ENCODE measurements at regions not wholly inside any gene's neighbourhood (a gene's known extent, or its start where the extent isn't known, plus 50 kb on each side); places are given as distances from the start of the nearest gene placed in this dataset.

DNA sequence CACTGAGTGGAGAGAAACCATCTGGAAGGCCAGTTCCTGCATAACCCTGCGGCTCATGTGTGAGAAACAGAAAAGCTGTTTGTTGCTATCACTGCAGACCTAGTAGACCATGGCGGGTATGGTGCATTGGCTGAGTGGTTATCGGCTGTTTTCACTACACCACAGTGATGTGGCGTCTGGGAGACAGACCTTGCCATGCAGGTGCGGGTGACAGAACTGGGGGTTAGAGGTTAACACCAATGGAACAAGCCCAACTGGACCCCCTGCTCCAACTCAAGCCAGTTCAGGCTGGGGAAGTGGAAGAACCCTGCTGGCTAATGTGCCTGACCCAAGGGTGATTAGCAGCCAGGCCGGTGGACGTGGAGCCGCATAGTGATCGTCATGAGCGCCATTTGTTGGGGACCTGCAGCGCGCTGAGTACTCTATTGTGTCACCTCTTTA lies 91.9 kb downstream of the IRF8 start:
- peak overlapping the region; percentile 99 for H3K27ac Mint-ChIP-seq
- H3K27me3 Mint-ChIP-seq: peaks cover 2% of the 10 kb centered on the region
- DNase-seq (no peak), ATAC-seq (no peak)
- POLR2A ChIA-PET: no interaction called here
- H3K4me3 Mint-ChIP-seq: no peak overlapping the region
- intact Hi-C loops (cut with DNase I, micrococcal nuclease): loop anchor here (1.0 to 10.0 kb wide), 6 partner anchors 8 to 966 kb away; partner anchors contain the start of gene KIAA0513 (in 1 of the 2)
- CTCF ChIA-PET: interaction anchor here (0.6 to 9.9 kb wide), 11 partner anchors 9 to 178 kb away, joined by 3 to 120 read pairs (median 4); no protein-coding TSS in a partner anchor
- H3K4me1 Mint-ChIP-seq: peaks cover 79% of the 10 kb centered on the region
- no peaks in the 10 kb centered on the region for H3K36me3 Mint-ChIP-seq (ENCODE audit: low read depth)
- H3K9me3 Mint-ChIP-seq (ENCODE audit: low read depth): no peaks in the 10 kb centered on the region

GRCh38 chr16:85991425-85991824 lies 92.5 kb downstream of the IRF8 start:
- H3K4me1 Mint-ChIP-seq: peaks cover 79% of the 10 kb centered on the region
- ATAC-seq: no peak
- ChIA-PET CTCF (interaction anchor here (0.6 to 9.9 kb wide), 9 partner anchors 8 to 179 kb away, joined by 3 to 120 read pairs (median 4); no protein-coding TSS in a partner anchor), POLR2A (no interaction called here)
- DNase-seq: no peak
- intact Hi-C loops (cut with DNase I, micrococcal nuclease): loop anchor here (2.0 to 10.0 kb wide), 3 partner anchors 45 to 967 kb away; partner anchors contain the start of gene KIAA0513 (in 1 of the 2)
- no peak overlapping the region for H3K4me3 Mint-ChIP-seq
- no peaks in the 10 kb centered on the region for H3K36me3 Mint-ChIP-seq (ENCODE audit: low read depth)
- peaks cover 2% of the 10 kb centered on the region for H3K27me3 Mint-ChIP-seq
- H3K27ac Mint-ChIP-seq: peak overlapping the region; percentile 99
- no peaks in the 10 kb centered on the region for H3K9me3 Mint-ChIP-seq (ENCODE audit: low read depth)

DNA sequence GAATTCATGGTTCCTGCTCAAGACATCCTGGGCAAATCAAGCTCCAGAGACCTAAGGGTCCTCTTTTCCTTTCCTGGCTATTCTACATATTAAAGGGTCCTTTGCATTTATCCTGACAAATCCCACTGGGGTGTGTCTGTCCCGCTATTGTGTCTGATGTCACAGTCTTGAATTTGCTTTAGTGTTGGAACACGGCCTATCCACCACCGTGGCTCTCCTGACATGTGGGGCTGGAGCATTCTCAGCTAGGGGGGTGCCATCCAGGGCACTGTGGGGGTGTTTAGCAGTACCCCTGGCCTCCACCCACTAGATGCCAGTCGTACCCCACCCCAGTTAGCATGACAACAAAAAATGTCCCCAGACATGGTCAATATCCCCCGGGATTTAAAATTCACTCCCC lies 92.9 kb downstream of the IRF8 start:
- Mint-ChIP-seq H3K27me3 (peaks cover 2% of the 10 kb centered on the region), H3K27ac (peak overlapping the region; percentile 27), H3K9me3 (ENCODE audit: low read depth) (no peaks in the 10 kb centered on the region), H3K4me3 (no peak overlapping the region), H3K4me1 (peaks cover 79% of the 10 kb centered on the region), H3K36me3 (ENCODE audit: low read depth) (no peaks in the 10 kb centered on the region)
- DNase-seq (no peak), ATAC-seq (no peak)
- POLR2A ChIA-PET: interaction anchor here (0.6 kb wide), 1 partner anchor 22 kb away, joined by 3 read pairs; no protein-coding TSS in a partner anchor
- CTCF ChIA-PET: interaction anchor here (0.6 to 9.9 kb wide), 4 partner anchors 90 to 175 kb away, joined by 3 to 120 read pairs (median 4); no protein-coding TSS in a partner anchor
- intact Hi-C loops (cut with DNase I, micrococcal nuclease): loop anchor here (2.0 to 10.0 kb wide), 3 partner anchors 45 to 967 kb away; partner anchors contain the start of gene KIAA0513 (in 1 of the 2)

GRCh38 chr16:85992359-85992758 lies 93.4 kb downstream of the IRF8 start:
- intact Hi-C loops (cut with DNase I, micrococcal nuclease): loop anchor here in 1 of 2 experiments (10.0 kb wide), 2 partner anchors 438 to 968 kb away; partner anchors contain the start of gene KIAA0513
- H3K9me3 Mint-ChIP-seq (ENCODE audit: low read depth): no peaks in the 10 kb centered on the region
- ChIA-PET POLR2A (interaction anchor here (0.6 kb wide), 1 partner anchor 22 kb away, joined by 3 read pairs; no protein-coding TSS in a partner anchor), CTCF (interaction anchor here (9.9 kb wide), 1 partner anchor 171 kb away, joined by 120 read pairs; no protein-coding TSS in a partner anchor)
- peaks cover 2% of the 10 kb centered on the region for H3K27me3 Mint-ChIP-seq
- peak overlapping the region; percentile 29 for H3K27ac Mint-ChIP-seq
- ATAC-seq (no peak), DNase-seq (no peak)
- no peak overlapping the region for H3K4me3 Mint-ChIP-seq
- H3K36me3 Mint-ChIP-seq (ENCODE audit: low read depth): no peaks in the 10 kb centered on the region
- H3K4me1 Mint-ChIP-seq: peaks cover 78% of the 10 kb centered on the region

- DNase-seq (no peak), ATAC-seq (no peak)
- no peaks in the 10 kb centered on the region for H3K9me3 Mint-ChIP-seq (ENCODE audit: low read depth)
- peaks cover 2% of the 10 kb centered on the region for H3K27me3 Mint-ChIP-seq
- peak overlapping the region; percentile 19 for H3K27ac Mint-ChIP-seq
- POLR2A ChIA-PET: interaction anchor here (0.6 to 0.9 kb wide), 2 partner anchors 91 to 191 kb away, joined by 3 read pairs; no protein-coding TSS in a partner anchor
- H3K36me3 Mint-ChIP-seq (ENCODE audit: low read depth): no peaks in the 10 kb centered on the region
- intact Hi-C loops (cut with DNase I, micrococcal nuclease): loop anchor here in 1 of 2 experiments (10.0 kb wide), 2 partner anchors 438 to 968 kb away; partner anchors contain the start of gene KIAA0513
- no peak overlapping the region for H3K4me3 Mint-ChIP-seq
- peaks cover 76% of the 10 kb centered on the region for H3K4me1 Mint-ChIP-seq
- CTCF ChIA-PET: interaction anchor here (0.8 to 9.9 kb wide), 2 partner anchors 47 to 171 kb away, joined by 4 to 120 read pairs; no protein-coding TSS in a partner anchor
These were observed 93.8 kb downstream of the IRF8 start for GRCh38 chr16:85992779-85993178.

DNA sequence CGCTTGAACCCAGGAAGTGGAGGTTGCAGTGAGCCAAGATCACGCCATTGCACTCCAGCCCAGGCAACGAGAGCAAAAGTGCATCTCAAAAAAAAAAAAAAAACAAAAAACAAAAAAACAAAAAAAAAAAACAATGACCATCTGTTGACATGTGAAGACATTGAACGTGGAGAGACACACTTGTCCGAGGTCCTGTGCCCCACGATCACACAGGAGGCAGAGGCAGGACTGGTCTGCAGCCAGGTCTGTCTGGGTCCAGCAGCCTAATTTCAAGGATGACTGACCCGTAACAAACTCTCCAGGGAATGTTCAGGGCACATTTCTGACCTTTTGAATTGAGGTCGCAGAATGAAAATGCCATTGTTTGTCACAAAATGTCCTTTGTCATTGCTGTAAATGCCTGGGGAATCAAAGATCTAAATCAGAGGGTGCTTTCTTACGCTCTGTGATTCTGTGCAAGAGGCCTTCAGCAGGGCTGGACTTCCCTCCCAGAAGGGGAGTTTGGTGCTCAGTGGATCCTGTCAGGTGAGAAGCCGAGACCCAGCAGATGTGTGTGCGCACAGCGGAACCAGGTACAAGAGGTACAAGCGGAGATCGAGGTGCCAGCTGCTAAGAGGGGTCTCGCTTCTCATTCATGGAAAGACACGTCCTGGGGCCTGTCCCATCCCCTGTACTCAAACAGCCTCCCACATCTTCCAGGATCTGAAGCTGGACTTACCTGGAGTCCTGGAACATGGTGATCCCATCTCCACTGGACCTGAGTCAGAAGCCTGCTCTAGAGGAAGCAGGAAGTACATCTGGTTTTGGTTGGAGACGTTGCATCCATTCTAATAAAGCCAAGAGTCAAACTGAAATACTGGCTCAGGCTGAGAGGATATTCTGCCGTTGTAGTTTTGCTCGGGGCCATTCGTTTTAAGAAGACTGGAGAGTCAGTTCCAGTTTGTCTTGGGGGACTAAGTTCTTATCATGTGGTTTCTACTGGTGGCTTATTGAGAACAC lies 95.8 kb downstream of the IRF8 start:
- Mint-ChIP-seq H3K27ac (peak overlapping the region; percentile 82), H3K4me3 (no peak overlapping the region)
- no peak for DNase-seq

GRCh38 chr16:85995541-85996423 lies 96.8 kb downstream of the IRF8 start:
- peak overlapping the region; percentile 82 for H3K27ac Mint-ChIP-seq
- no peaks in the 10 kb centered on the region for H3K36me3 Mint-ChIP-seq (ENCODE audit: low read depth)
- ChIA-PET POLR2A (no interaction called here), CTCF (interaction anchor here (0.6 to 1.7 kb wide), 4 partner anchors 24 to 553 kb away, joined by 3 to 14 read pairs (median 3); no protein-coding TSS in a partner anchor)
- H3K4me3 Mint-ChIP-seq: no peak overlapping the region
- DNase-seq (peak; percentile 68), ATAC-seq (peak; percentile 33)
- H3K9me3 Mint-ChIP-seq (ENCODE audit: low read depth): no peaks in the 10 kb centered on the region
- H3K4me1 Mint-ChIP-seq: peaks cover 62% of the 10 kb centered on the region
- peaks cover 2% of the 10 kb centered on the region for H3K27me3 Mint-ChIP-seq
- intact Hi-C loops (cut with DNase I, micrococcal nuclease): loop anchor here in 1 of 2 experiments (10.0 kb wide), 2 partner anchors 441 to 971 kb away; partner anchors contain the start of gene KIAA0513

More for the DNA sequence above, 95.8 kb downstream of the IRF8 start:
- H3K36me3 Mint-ChIP-seq (ENCODE audit: low read depth): no peaks in the 10 kb centered on the region
- intact Hi-C loops (cut with DNase I, micrococcal nuclease): loop anchor here in 1 of 2 experiments (10.0 kb wide), 2 partner anchors 440 to 970 kb away; partner anchors contain the start of gene KIAA0513
- POLR2A ChIA-PET: no interaction called here
- H3K27me3 Mint-ChIP-seq: peaks cover 2% of the 10 kb centered on the region
- ATAC-seq: no peak
- no peaks in the 10 kb centered on the region for H3K9me3 Mint-ChIP-seq (ENCODE audit: low read depth)
- CTCF ChIA-PET: interaction anchor here (0.6 to 9.9 kb wide), 4 partner anchors 10 to 173 kb away, joined by 3 to 120 read pairs (median 8); no protein-coding TSS in a partner anchor
- peaks cover 72% of the 10 kb centered on the region for H3K4me1 Mint-ChIP-seq

- Mint-ChIP-seq H3K27ac (no peak overlapping the region), H3K4me3 (no peak overlapping the region), H3K9me3 (ENCODE audit: low read depth) (no peaks in the 10 kb centered on the region), H3K36me3 (ENCODE audit: low read depth) (no peaks in the 10 kb centered on the region), H3K27me3 (peaks cover 2% of the 10 kb centered on the region), H3K4me1 (peaks cover 53% of the 10 kb centered on the region)
- CTCF ChIA-PET: interaction anchor here (0.6 to 3.6 kb wide), 2 partner anchors 9 to 270 kb away, joined by 3 to 23 read pairs; no protein-coding TSS in a partner anchor
- ATAC-seq (no peak), DNase-seq (no peak)
- POLR2A ChIA-PET: no interaction called here
- intact Hi-C loops (cut with DNase I, micrococcal nuclease): loop anchor here in 1 of 2 experiments (10.0 kb wide), 2 partner anchors 442 to 972 kb away; partner anchors contain the start of gene KIAA0513
These were observed 97.9 kb downstream of the IRF8 start for GRCh38 chr16:85996843-85997242.

GRCh38 chr16:85998171-85998867 lies 99.4 kb downstream of the IRF8 start:
- Mint-ChIP-seq H3K4me1 (peaks cover 45% of the 10 kb centered on the region), H3K36me3 (ENCODE audit: low read depth) (no peaks in the 10 kb centered on the region), H3K4me3 (peak overlapping the region; percentile 9), H3K9me3 (ENCODE audit: low read depth) (no peaks in the 10 kb centered on the region), H3K27ac (peak overlapping the region; percentile 79), H3K27me3 (peaks cover 2% of the 10 kb centered on the region)
- DNase-seq (no peak), ATAC-seq (no peak)
- intact Hi-C loops (cut with DNase I, micrococcal nuclease): loop anchor here in 1 of 2 experiments (10.0 kb wide), 2 partner anchors 444 to 974 kb away; partner anchors contain the start of gene KIAA0513
- ChIA-PET CTCF (interaction anchor here (0.6 to 3.6 kb wide), 6 partner anchors 8 to 178 kb away, joined by 3 to 23 read pairs (median 4); no protein-coding TSS in a partner anchor), POLR2A (interaction anchor here (0.7 kb wide), 1 partner anchor 10 kb away, joined by 3 read pairs; no protein-coding TSS in a partner anchor)

Measured in activated CD4-positive, alpha-beta T cell treated with anti-CD3 and anti-CD28 coated beads for 36 hours (primary cell).